Astrocyte (in vitro differentiated cells and primary cell): ENCODE measurements at regions not wholly inside any gene's neighbourhood (a gene's known extent, or its start where the extent isn't known, plus 50 kb on each side); places are given as distances from the start of the nearest gene placed in this dataset.

Source experiments
- DNase-seq: peaks from one replicate; pipeline ENCODE4 v3.0.0-alpha.2; 2010; ENCODE audit warnings: low read depth
- FAIRE-seq: peaks from 2 replicates; lab custom pipeline; 2011; peaks lifted over from hg19 to GRCh38; lab: Jason Lieb, UNC
- H2AFZ ChIP-seq: 2 replicates; pipeline ENCODE4 v1.6.0; 2012; ENCODE audit warnings: low read depth, low read length, inconsistent platforms
- H3K27ac ChIP-seq: 2 replicates; pipeline ENCODE4 v1.5.1; 2011; ENCODE audit warnings: low read depth, low read length, inconsistent platforms
- H3K27me3 ChIP-seq: 2 replicates; pipeline ENCODE4 v1.6.0; 2011; ENCODE audit warnings: low read length, inconsistent platforms; ENCODE audit not compliant: insufficient read depth
- H3K36me3 ChIP-seq: 2 replicates; pipeline ENCODE4 v1.5.1; 2011; ENCODE audit warnings: low read length, inconsistent platforms; ENCODE audit not compliant: insufficient read depth
- H3K4me1 ChIP-seq: 2 replicates; pipeline ENCODE4 v1.5.1; 2011; ENCODE audit warnings: low read length, inconsistent platforms; ENCODE audit not compliant: insufficient read depth
- H3K4me2 ChIP-seq: 2 replicates; pipeline ENCODE4 v1.6.0; 2012; ENCODE audit warnings: low read length, inconsistent platforms
- H3K4me3 ChIP-seq: 2 replicates; pipeline ENCODE4 v1.5.1; 2011; ENCODE audit warnings: low read depth, mild to moderate bottlenecking, low read length, inconsistent platforms; ENCODE audit not compliant: insufficient read depth
- H3K79me2 ChIP-seq: 2 replicates; pipeline ENCODE4 v1.6.0; 2012; ENCODE audit warnings: mild to moderate bottlenecking, low read length, inconsistent platforms; ENCODE audit not compliant: insufficient read depth
- H3K9ac ChIP-seq: 2 replicates; pipeline ENCODE4 v1.6.0; 2012; ENCODE audit warnings: mild to moderate bottlenecking, low read length, inconsistent platforms
- H3K9me3 ChIP-seq: 2 replicates; pipeline ENCODE4 v1.5.1; 2012; ENCODE audit warnings: low read depth, mild to moderate bottlenecking, low read length, inconsistent platforms; ENCODE audit not compliant: insufficient read depth
- H4K20me1 ChIP-seq: 2 replicates; pipeline ENCODE4 v1.6.0; 2012; ENCODE audit warnings: low read length, inconsistent platforms; ENCODE audit not compliant: insufficient read depth
- H3K27ac Mint-ChIP-seq: one replicate; pipeline ENCODE4 v1.8.0; 2021; ENCODE audit warnings: mild to moderate bottlenecking, mixed read lengths; ENCODE audit not compliant: unreplicated experiment
- H3K27me3 Mint-ChIP-seq: one replicate; pipeline ENCODE4 v1.8.0; 2021; ENCODE audit warnings: low read depth, mixed read lengths; ENCODE audit not compliant: unreplicated experiment
- H3K36me3 Mint-ChIP-seq: one replicate; pipeline ENCODE4 v1.8.0; 2021; ENCODE audit warnings: low read depth, mixed read lengths; ENCODE audit not compliant: unreplicated experiment
- H3K4me1 Mint-ChIP-seq: one replicate; pipeline ENCODE4 v1.8.0; 2021; ENCODE audit warnings: low read depth, mixed read lengths; ENCODE audit not compliant: unreplicated experiment
- H3K4me3 Mint-ChIP-seq: one replicate; pipeline ENCODE4 v1.8.0; 2021; ENCODE audit warnings: mild to moderate bottlenecking, moderate library complexity, mixed read lengths; ENCODE audit not compliant: unreplicated experiment
- H3K9me3 Mint-ChIP-seq: one replicate; pipeline ENCODE4 v1.8.0; 2021; ENCODE audit warnings: mild to moderate bottlenecking, mixed read lengths; ENCODE audit not compliant: unreplicated experiment
- EZH2 ChIP-seq: IDR thresholded peaks from 2 replicates; pipeline ENCODE4 v1.6.1; 2012; ENCODE audit warnings: mild to moderate bottlenecking, low read length, inconsistent platforms; ENCODE audit not compliant: insufficient read depth
- TF ChIP-seq, protein P1 (sequence below): IDR thresholded peaks from 2 replicates; pipeline ENCODE4 v1.5.1; 2011; ENCODE audit warnings: low read depth, mild to moderate bottlenecking, inconsistent platforms, low read length, moderate library complexity; ENCODE audit not compliant: insufficient read depth

DNA sequence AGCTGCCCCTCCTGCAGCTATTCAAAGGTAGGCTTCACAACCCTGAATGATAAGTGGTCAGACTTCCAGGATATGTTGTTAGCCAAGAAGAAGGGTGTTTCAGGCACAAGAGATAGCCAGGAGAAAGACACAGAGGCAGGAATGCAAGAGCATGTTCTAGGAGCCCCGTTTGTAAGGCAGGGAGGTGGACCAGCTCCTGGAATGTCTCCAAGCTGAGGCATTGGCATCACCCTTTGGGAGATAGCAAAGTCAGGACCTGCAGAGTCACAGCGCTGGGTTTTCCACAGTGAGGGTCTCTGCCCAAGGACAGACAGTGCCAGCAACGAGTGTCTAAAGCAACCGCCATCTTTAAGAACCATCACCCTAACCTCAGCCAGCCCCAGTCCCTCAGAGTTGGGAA lies 484.5 kb upstream of the ZMIZ1 start:
- Histone ChIP-seq H3K27ac (no peak overlapping the region), H3K9me3 (no peaks in the 10 kb centered on the region), H3K36me3 (no peaks in the 10 kb centered on the region), H3K79me2 (no peaks in the 10 kb centered on the region), H3K4me1 (no peaks in the 10 kb centered on the region), H4K20me1 (no peaks in the 10 kb centered on the region), H3K4me2 (no peak overlapping the region), H3K9ac (no peak overlapping the region), H3K4me3 (no peak overlapping the region), H2AFZ (no peak overlapping the region), H3K27me3 (peaks cover 9% of the 10 kb centered on the region)
- Mint-ChIP-seq H3K36me3 (no peaks in the 10 kb centered on the region), H3K27me3 (peaks cover 48% of the 10 kb centered on the region), H3K27ac (no peak overlapping the region), H3K4me1 (peaks cover 10% of the 10 kb centered on the region), H3K9me3 (no peaks in the 10 kb centered on the region), H3K4me3 (no peak overlapping the region)
- FAIRE-seq (no peak), DNase-seq (no peak)
- TF ChIP-seq EZH2, result no peak
- TF ChIP-seq, protein P1, sequence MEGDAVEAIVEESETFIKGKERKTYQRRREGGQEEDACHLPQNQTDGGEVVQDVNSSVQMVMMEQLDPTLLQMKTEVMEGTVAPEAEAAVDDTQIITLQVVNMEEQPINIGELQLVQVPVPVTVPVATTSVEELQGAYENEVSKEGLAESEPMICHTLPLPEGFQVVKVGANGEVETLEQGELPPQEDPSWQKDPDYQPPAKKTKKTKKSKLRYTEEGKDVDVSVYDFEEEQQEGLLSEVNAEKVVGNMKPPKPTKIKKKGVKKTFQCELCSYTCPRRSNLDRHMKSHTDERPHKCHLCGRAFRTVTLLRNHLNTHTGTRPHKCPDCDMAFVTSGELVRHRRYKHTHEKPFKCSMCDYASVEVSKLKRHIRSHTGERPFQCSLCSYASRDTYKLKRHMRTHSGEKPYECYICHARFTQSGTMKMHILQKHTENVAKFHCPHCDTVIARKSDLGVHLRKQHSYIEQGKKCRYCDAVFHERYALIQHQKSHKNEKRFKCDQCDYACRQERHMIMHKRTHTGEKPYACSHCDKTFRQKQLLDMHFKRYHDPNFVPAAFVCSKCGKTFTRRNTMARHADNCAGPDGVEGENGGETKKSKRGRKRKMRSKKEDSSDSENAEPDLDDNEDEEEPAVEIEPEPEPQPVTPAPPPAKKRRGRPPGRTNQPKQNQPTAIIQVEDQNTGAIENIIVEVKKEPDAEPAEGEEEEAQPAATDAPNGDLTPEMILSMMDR, result no peak

DNA sequence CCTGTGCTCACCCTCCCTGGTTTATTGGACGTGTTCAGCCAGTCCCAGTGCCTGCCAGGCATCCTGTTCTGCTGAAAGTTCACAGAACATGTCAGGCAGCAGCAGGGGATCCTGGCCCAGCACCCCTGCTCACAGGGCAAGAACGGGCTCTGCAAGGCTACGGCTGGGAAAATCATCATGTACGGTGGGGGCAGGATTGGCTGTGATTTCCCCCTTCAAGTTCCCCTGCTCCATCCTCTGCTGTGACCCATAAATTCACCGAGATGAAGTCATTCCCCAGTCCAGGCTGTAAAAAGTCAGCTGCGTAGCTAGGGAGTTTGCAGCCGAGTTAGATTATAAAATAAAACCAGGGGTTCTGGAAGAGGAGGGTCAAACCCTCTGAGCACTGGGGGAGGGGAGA lies 484.1 kb upstream of the ZMIZ1 start:
- H3K36me3 Mint-ChIP-seq, result no peaks in the 10 kb centered on the region
- no peak overlapping the region for H3K4me2 ChIP-seq
- no peak for DNase-seq
- H3K27me3 ChIP-seq, result peaks cover 9% of the 10 kb centered on the region
- no peak overlapping the region for H3K27ac Mint-ChIP-seq
- no peaks in the 10 kb centered on the region for H3K79me2 ChIP-seq
- peaks cover 10% of the 10 kb centered on the region for H3K4me1 Mint-ChIP-seq
- H3K9ac ChIP-seq, result no peak overlapping the region
- H3K27me3 Mint-ChIP-seq, result peaks cover 47% of the 10 kb centered on the region
- no peak overlapping the region for H2AFZ ChIP-seq
- H3K36me3 ChIP-seq, result no peaks in the 10 kb centered on the region
- no peaks in the 10 kb centered on the region for H4K20me1 ChIP-seq
- H3K9me3 Mint-ChIP-seq, result no peaks in the 10 kb centered on the region
- no peak for FAIRE-seq
- H3K4me3 Mint-ChIP-seq, result no peak overlapping the region
- no peaks in the 10 kb centered on the region for H3K9me3 ChIP-seq
- no peak overlapping the region for H3K4me3 ChIP-seq
- H3K27ac ChIP-seq, result no peak overlapping the region
- H3K4me1 ChIP-seq, result no peaks in the 10 kb centered on the region
- TF ChIP-seq, protein P1, result no peak
- TF ChIP-seq EZH2, result no peak

DNA sequence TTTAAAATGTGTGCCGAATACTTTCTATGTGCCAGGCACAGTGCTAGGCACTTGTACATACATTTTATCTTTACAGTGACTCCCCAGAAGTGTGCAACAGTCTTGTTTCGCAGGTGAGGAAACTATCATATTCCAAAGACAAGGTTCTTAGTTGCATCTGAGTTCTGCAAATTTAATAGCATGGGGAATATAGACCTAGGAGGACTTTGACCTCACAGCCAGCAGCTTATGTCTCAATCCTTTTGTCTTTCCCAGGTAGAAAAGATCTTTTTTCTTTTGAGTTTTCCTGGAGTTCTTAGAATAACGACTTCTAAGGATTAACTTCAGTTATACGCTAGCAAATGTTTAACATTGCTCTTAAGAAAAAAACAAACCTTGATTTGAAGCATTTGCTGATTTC lies 482.8 kb upstream of the ZMIZ1 start:
- H3K36me3 Mint-ChIP-seq, result no peaks in the 10 kb centered on the region
- peaks cover 10% of the 10 kb centered on the region for H3K4me1 Mint-ChIP-seq

More for the DNA sequence above, 482.8 kb upstream of the ZMIZ1 start:
- H3K4me2 ChIP-seq, result no peak overlapping the region
- H3K27ac ChIP-seq, result no peak overlapping the region
- no peak overlapping the region for H2AFZ ChIP-seq
- H3K27me3 Mint-ChIP-seq, result peaks cover 47% of the 10 kb centered on the region
- no peak overlapping the region for H3K27ac Mint-ChIP-seq
- H3K4me3 ChIP-seq, result no peak overlapping the region
- H3K4me3 Mint-ChIP-seq, result no peak overlapping the region
- H3K79me2 ChIP-seq, result no peaks in the 10 kb centered on the region
- no peak overlapping the region for H3K9ac ChIP-seq
- H3K9me3 ChIP-seq, result no peaks in the 10 kb centered on the region
- H3K4me1 ChIP-seq, result no peaks in the 10 kb centered on the region
- H3K9me3 Mint-ChIP-seq, result no peaks in the 10 kb centered on the region
- no peaks in the 10 kb centered on the region for H3K36me3 ChIP-seq
- DNase-seq (no peak), FAIRE-seq (no peak)
- H3K27me3 ChIP-seq, result peaks cover 6% of the 10 kb centered on the region
- no peaks in the 10 kb centered on the region for H4K20me1 ChIP-seq
- TF ChIP-seq EZH2, result no peak
- TF ChIP-seq, protein P1, result no peak
